Left cardiac atrium (tissue), 4 donors: ENCODE measurements at regions not wholly inside any gene's neighbourhood (a gene's known extent, or its start where the extent isn't known, plus 50 kb on each side); places are given as distances from the start of the nearest gene placed in this dataset.

ENCODE experiments used
- ATAC-seq, 2 donors: fragments of 200-7000 bp; cut with Tn5 transposase; one replicate each; pipeline ENCODE4 v1.9.1; 2020; ENCODE audit warnings: mild to moderate bottlenecking in 2 of 2, moderate library complexity in 2 of 2
- DNase-seq: peaks from one replicate; pipeline ENCODE4 v3.0.0-alpha.2; 2020
- intact Hi-C, 2 donors: fragments of 100-400 bp; cut with DNase I; formaldehyde crosslinking; loops; one replicate each; pipeline versions ENCODE4 v1.14.1 to v1.15.1; 2022 to 2023
- donor health status: DM: no; HTN: yes; CAD: no.
- donor health status: DM: no; HTN: yes; CAD: no; lungs with severe emphysema.
- donor health status: DM: yes; HTN: yes; CAD: no.
- donor health status: Dilated cardiomyopathy.

DNA sequence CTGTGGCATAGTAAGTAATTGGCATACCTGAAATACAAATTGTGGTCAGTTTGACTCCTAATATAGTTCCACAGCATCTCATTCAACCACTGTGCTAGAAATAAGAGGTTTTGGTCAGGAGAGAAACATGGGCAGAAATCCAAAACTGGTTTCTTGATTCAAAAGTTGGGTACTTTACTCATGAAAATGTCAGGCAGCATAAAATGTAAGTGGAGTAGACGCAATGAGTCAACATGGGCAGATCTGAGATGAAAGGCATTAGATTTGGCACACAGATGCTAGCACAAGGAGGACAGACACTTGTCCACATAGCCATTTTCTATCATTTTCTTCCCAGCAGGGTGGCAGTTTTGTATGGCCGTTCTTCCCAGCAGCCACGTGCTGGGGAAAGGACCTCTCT, 255.8 kb upstream of the CDIN1 start:
- ATAC-seq, result no peak
- intact Hi-C loops, result no loop called here
- no peak for DNase-seq

DNA sequence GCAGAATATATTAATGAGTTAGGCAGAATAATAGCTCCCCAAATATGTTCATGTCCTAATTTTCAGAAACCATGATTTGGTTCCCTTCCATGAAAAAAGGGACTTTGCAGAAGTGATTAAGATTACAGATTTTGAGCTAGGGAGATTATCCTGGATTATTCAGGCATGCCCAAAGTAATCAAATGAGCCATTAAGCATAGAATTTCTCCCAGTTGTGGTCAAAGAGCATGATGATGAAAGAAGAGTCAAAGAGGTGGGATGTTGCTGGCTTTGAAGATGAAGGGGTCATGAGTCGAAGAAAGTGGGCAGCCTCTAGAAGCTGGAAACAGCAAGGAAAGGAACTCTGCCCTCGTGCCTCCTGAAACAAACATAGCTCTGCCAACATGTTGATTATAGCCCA, 254.2 kb upstream of the CDIN1 start:
- intact Hi-C loops, result no loop called here
- no peak for DNase-seq
- ATAC-seq, result no peak

DNA sequence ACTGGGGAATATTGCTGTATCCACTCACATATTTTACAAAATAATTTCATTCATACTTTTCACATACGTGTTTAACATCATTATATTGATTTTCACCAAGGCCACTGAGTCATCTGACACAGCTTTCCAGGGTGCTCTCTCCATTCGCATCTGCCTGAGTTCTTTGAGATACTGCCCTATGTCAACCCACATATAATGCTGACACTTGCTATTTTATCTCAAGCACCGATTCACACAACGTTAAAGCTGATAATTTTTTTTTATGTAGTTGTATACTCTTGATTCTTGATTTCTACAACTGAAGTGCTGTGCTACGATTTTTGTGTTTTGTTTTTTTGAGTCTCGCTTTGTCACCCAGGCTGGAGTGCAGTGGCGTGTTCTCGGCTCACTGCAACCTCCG, 249.8 kb upstream of the CDIN1 start:
- no peak for ATAC-seq
- no peak for DNase-seq
- intact Hi-C loops, result no loop called here

DNA sequence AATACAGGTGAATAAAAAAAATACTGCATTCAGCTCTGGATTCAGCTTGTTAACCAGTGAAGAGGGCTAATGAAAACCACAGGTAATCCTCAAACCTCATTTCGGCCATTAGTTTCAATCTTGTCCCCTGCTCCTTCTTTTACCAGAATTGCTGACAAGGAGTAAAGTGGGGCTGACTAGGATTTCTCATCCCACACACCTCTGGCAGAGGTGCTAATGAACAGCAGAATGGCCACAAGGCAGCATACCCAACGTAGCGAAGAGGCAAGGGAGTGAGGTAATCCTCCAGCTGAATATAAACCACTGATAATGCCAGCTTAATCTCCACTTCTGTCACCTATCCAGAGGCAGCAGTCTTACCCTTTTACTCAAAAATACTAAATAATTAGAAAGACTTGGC, 248.8 kb upstream of the CDIN1 start:
- ATAC-seq (no peak), DNase-seq (no peak)
- intact Hi-C loops, result no loop called here

DNA sequence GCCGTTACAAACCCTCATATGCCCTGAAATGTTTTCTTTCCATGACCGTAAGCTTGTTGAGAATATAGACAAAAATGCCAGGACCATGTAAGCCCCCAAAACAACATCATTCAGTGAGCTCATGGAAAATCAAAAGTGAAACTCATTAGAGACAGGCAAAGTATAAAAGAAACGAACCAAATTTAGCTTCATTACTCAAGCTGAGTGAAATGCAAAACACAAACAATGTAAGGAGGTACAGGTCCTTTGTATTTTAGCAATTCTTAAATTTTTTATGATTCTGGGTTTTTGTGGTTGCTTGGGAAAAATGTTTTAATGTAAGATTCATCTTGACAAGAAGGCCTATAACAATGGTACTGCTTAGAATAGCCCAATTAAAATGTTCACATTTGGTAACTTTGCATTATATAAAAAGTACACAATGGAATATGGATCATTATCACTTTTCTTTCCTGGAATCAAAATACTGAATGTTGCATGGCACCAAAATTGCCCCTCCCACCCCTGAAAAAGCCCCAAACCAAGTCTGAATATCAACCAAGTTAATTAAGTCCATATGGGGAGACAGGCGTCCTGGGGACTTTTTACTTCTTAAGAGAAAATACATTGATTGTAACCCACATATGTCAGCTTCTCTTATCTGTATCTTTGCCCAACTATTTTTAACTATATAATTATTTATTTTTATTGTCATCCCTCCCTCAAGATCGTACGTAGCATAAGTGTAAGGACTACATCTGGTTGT, 247.7 kb upstream of the CDIN1 start:
- no peak for ATAC-seq
- DNase-seq, result no peak
- intact Hi-C loops, result no loop called here

DNA sequence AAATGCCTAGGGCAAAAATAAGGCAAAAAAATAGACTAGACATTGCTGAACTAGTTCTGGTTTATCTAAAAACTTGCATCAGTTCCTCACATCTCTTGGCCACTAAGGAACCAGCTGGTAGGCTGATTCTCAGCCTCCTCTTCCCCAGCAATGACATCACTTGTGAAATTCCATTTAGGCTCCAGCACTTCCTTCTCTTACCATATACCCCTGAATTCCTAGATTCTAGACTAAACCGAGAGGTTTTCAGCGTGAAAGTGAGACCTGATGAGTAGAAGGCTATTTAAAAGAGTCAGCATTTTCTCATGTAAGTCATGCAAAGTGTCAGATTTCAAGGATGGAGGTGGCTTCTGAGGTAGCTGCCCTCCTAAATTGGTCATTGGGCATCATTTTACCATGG, 247.1 kb upstream of the CDIN1 start:
- ATAC-seq (no peak), DNase-seq (no peak)
- intact Hi-C loops, result no loop called here

DNA sequence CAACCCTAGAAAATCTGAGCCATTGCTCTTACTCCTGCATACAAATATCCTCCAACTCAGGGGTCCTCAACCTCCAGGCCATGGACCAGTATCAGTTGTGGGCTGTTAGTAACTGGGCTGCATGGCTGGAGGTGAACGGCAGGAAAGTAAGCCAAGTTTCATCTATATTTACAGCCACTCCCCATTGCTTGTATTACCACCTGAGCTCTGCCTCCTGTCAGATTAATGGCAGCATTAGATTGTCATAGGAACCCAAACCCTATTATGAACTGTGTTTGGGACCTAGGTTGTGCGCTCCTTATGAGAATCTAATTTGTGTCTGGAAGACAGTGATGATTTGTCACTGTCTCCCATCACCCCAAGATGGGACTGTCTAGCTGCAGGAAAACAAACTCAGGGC, 246.5 kb upstream of the CDIN1 start:
- DNase-seq (no peak), ATAC-seq (no peak)
- intact Hi-C loops, result no loop called here

DNA sequence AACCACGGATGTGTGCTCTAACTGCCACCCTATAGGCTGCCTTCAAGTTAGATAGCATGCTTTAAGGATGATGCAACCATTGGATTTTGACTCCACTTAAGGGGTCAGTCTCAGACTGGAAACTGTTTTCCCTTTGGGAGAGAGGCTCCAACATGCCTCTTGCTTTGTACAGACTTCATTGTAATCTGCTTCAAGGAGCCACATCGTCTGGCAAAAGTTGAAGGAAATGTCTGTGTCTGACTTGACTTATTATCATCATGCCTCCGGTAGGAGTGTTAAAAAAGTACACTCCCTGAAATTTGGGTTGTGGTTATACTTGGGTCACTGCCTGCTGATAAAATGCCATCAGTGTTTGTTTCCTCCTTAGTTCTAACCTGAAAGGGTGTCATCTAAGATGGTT, 245.4 kb upstream of the CDIN1 start:
- ATAC-seq (peak in 1 of 2 donors; percentile 29), DNase-seq (no peak)
- intact Hi-C loops, result no loop called here

DNA sequence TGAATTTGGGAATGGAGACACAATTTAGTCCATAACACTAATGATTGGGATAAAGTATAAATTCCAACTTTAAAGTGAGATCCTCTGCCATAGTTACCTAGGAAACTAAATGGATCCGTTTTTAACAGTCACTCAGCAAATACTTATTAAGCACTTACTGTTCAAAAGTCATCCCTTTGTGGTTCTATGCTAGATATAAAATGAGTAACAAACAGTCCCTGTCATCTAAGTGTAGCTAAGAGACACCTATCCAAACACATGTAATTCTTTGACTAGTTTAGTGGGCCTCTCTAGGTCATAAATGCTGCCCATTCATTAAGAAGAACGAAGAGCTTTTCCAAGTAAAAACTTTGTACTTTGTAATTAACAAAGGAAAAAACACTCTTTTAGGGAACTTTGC, 244.2 kb upstream of the CDIN1 start:
- no peak for DNase-seq
- ATAC-seq, result no peak
- intact Hi-C loops, result no loop called here

DNA sequence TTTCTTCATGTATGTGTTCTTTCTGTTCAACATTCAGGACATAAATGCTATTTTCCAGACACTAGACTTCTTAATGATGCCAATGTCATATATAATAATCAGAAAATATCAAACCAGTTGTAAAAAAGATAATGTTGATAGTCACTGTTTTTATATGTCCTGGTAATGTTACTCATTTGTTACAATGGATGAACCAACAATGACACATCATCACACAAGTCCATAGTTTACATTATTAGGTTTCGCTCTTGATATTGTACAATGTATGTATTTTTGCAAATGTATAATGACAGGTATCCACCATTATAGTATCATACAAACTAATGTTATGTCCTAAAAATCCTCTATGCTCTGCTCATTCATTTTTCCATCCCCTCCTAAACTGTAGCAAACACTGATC, 243.8 kb upstream of the CDIN1 start:
- no peak for ATAC-seq
- intact Hi-C loops, result no loop called here
- DNase-seq, result no peak

DNA sequence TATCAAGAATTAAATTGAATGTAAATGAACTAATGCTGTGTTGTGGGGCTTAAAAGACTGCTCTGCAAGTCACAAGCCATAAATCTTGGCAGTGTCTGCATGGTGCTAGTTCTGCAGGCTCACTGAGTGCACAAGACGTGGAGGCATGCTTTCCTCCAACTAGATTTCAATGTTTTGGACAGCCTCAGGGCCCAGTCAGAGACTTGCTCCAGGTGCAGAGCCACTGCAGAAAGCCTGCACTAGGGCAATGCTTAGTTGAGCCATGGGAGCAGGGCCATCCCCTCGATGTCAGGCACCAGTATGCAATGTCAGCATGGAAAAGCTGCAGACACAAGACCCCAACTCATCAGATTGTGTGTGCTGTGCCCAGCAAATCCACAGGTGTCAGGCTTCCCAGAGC, 234.5 kb upstream of the CDIN1 start:
- DNase-seq (no peak), ATAC-seq (no peak)
- intact Hi-C loops, result no loop called here

DNA sequence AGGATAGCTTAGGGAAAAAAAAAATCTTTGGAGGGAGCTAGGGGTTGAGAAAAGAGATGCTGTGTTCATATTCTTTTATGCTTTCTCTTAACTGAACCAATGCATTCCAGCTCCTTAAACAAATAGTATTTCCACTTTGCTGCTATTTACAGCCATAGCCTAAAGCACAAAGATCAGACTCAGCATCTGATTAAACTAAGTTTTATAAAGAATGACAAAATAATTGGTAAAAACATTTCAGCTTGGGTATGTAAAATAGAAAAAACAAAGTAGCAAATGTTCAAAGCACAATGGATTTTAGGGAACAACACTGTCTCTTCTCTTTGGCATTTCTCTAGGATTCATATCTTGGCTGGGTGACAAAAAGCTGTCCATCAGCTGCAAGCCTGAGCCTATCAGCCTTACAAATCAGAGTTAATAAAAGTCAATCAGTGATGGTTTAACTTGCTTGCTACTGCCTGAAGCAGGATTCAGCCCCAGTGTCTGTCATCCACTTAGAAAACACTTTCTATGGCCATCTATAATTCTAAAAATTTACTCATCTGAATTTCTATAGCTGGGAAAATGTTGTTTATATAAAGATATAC, 232.1 kb upstream of the CDIN1 start:
- intact Hi-C loops, result no loop called here
- ATAC-seq (no peak), DNase-seq (no peak)

DNA sequence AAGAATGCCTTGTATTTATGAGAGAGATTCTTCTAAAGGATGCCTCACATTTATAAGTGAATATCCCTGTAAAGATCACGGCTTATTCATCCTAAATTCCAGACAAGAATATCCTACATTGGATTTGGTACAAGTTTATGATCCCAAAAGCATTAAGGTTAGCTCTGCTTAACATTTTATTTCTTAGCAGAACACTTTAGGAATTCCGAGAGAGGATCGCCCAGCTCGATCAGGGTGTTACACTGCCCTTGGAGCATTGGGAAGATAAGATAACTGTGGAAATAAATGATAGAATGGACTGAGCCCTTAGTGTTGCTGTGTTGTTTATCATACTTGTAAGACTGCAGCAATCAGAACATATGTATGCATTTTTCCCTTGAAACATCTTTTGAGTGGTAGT, 223.0 kb upstream of the CDIN1 start:
- intact Hi-C loops, result no loop called here
- DNase-seq (no peak), ATAC-seq (no peak)

DNA sequence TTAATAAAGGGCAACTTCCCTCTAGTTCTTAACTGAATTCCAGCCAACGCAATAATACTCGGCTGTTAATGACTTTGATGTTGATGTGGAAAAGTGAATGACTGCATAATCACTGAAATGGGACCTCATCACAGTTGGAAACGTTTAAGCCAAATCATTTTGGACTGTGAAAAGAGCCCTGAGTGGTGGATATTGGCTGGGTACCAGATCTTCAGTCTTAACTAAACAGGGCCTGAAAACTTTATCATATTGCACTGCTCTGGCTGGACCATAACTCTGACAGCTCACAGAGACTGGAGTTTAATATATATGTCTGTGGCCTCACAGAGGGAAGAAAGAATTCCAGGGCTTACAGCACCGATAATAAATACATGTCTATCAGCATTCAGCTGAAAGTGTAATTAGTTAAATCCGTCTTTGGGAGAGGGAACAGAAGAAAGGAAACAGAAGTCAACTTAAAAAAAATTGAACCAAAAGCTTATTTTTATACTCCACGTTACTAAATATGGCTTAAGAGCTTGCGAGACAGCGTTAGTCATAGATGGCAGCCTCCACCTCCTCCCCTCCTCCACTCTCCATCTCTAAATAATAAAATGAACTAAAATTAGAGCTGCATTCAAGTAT, 222.3 kb upstream of the CDIN1 start:
- DNase-seq, result no peak
- intact Hi-C loops, result no loop called here

DNA sequence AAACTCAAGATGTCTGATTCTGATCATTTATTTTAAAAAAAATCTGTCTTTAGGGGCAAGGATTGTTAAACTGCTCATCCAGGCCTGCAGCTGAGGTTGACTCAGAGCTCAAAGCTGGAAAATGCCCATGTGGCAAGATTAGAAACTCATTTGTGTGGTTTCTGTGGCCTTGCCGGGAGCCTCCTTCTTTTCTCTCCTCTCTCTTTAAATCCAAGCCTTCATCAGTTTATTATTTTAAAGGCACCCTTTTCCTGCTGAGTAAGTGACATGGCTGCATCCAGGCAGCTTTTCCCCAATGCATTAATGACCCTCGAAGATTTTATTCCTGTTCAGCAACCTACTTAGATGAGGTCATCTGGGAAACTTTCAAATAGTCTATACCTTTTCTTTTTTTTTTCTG, 221.3 kb upstream of the CDIN1 start:
- no peak for DNase-seq
- ATAC-seq, result peak in 1 of 2 donors; percentile 18

More for the DNA sequence above, 222.3 kb upstream of the CDIN1 start:
- peak; percentile 79 to 88 for ATAC-seq

DNA sequence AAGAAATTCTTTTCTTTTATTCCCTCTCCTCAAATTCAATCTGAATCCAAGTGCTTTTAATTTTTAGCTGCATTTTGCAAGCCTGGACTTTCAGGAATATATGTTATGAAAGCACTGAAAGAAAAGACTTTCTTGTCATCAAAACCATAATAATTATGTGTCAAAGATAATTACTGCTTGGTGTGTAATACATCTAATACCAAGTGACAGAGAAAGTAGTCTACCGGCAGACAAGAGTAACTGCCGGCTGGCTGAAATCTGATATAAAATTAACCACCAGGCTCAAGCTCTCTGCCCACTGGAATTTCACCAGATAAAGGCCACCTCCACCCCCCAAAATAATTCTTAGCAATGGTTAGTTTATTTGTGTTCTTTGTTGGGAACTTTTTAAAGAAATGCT, 220.9 kb upstream of the CDIN1 start:
- intact Hi-C loops, result no loop called here
- DNase-seq (no peak), ATAC-seq (no peak)

More for the DNA sequence above, 221.3 kb upstream of the CDIN1 start:
- intact Hi-C loops, result no loop called here

DNA sequence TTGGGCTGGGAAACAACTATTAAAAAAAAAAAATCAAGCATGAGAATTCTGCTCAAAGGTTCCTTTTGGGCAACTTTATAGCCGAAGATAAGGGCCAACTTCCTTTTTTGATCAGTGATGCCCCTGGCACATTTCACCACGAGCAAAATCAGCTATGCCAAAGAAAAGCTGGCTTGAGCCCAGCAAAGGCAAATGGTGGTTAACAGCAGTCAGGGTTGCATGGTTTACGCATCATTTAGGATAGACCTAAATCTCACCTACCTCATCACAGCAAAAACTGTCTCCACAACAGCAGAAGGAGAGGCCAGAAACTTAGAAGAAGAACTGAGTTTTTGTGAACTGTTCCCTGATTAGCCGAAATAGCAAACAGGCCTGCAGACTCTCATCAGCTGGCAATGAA, 220.1 kb upstream of the CDIN1 start:
- no peak for DNase-seq
- no peak for ATAC-seq
- intact Hi-C loops, result no loop called here

DNA sequence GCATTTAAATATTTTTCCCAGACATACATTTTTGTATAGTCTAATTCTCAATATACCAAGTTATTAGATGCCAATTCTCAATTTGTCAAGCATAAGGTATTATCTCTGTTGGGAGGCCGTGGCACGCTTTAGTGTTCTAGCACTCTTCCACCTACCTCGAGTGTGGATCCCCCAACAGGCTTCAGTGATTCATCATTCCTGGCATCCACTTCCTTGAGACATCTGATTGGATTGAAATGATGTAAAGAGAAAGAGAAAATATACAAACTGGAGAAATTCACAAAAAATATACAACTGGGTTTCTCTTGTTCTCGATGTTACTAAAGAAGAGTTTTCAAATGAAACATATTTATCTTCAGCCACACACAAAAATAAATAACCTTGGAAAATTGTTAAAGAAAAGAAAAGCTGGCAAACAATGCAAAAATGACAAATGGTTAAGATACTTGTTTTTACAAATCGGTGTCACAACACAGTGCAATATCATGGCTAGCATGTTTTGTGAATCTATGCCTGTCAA, 218.0 kb upstream of the CDIN1 start:
- intact Hi-C loops, result no loop called here
- no peak for DNase-seq
- no peak for ATAC-seq

DNA sequence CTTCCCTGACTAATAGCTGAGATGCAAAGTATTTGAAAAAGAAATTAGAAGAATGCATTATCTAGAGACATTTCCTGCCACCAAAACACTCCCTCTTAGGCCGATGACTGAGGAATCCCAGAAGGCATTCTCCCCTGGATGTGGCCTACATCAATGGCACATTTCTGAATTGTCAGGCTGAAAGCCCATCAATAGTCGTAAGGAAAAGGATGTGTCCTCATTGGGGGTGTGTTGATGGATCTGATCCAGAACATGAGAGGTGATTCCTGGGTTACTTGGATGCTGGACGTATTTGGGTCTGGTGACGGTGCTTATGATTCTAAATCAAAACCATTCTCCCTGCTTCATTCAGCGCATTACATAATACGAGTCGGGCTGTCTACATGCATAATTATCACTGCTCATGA, 216.9 kb upstream of the CDIN1 start:
- DNase-seq (no peak), ATAC-seq (peak; percentile 55 to 63)
- intact Hi-C loops, result no loop called here

DNA sequence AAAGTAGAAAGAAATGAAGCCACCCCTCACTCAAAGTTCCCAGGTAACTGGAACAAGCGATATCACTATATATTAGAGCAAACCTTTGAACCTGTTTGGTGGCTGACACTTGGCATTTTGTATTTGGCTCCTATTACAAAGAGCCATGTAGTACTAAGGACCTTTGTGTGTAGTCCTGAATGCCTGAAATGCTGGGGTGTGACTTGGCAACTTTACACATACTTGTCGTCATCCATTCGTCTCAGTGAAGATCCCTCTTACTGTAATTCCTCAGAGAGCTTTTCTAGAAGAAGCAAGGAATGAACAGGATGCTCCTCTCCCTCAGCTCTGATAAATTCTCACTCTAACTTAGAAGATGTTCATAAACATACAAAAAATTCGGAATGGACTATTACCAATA, 216.1 kb upstream of the CDIN1 start:
- no peak for ATAC-seq
- no peak for DNase-seq
- intact Hi-C loops, result no loop called here

DNA sequence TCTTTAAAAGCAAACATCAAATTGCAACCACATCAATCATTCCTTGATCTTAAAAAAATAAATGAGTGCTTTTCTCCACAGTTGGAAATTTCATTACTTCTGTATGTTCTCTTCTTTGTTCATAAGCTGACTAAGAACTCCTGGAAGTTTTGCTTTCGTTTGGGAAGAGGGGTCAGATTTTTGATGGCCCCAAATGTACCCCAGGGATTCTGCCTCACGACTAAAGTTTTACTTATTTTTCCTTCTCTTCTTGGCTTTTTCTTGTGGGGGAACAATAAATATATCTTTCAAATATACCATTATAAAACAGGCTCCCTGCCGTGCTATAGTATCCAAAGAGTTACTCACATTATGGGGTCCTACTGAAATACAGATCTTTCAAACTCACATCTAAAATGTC, 215.0 kb upstream of the CDIN1 start:
- intact Hi-C loops, result no loop called here
- DNase-seq, result no peak
- no peak for ATAC-seq
